Lung (tissue), 11 donors: ENCODE measurements at regions not wholly inside any gene's neighbourhood (a gene's known extent, or its start where the extent isn't known, plus 50 kb on each side); places are given as distances from the start of the nearest gene placed in this dataset.
"Not testable (repeated sequence)": the region's sequence is repeated elsewhere in the genome, so short reads cannot be mapped to it uniquely, and the experiment has no call there.

Experiments
- ATAC-seq: fragments of 200-7000 bp; cut with Tn5 transposase; one replicate; pipeline ENCODE4 v1.9.1; 2020; ENCODE audit warnings: moderate number of reproducible peaks; ENCODE audit not compliant: insufficient read depth, low FRiP score
- DNase-seq, 3 donors: peaks; one replicate each; pipeline ENCODE4 v3.0.0-alpha.2; 2013 to 2017
- H3K27ac ChIP-seq, 2 donors: one replicate each; pipeline ENCODE4 v1.5.1; 2013; ENCODE audit warnings: mild to moderate bottlenecking in 2 of 2, moderate library complexity in 2 of 2, control low read depth in 1 of 2, inconsistent platforms in 1 of 2, low read depth in 1 of 2, low read length in 1 of 2
- H3K27me3 ChIP-seq, 3 donors: one replicate each; pipeline ENCODE4 v1.5.1; 2013; ENCODE audit warnings: low read length in 2 of 3; ENCODE audit not compliant: control insufficient read depth in 3 of 3, insufficient read depth in 3 of 3
- H3K36me3 ChIP-seq, 4 donors: one replicate each; pipeline ENCODE4 v1.5.1; 2013; ENCODE audit warnings: low read length in 4 of 4, mild to moderate bottlenecking in 1 of 4, moderate library complexity in 1 of 4; ENCODE audit not compliant: control insufficient read depth in 4 of 4, insufficient read depth in 4 of 4
- H3K4me1 ChIP-seq, 5 donors: one replicate each; pipeline ENCODE4 v1.5.1; 2013; ENCODE audit warnings: low read length in 5 of 5, mild to moderate bottlenecking in 2 of 5, moderate library complexity in 1 of 5; ENCODE audit not compliant: control insufficient read depth in 5 of 5, insufficient read depth in 5 of 5
- H3K4me3 ChIP-seq: one replicate; pipeline ENCODE4 v1.5.1; 2013; ENCODE audit warnings: mild to moderate bottlenecking, control low read depth, moderate library complexity
- H3K9ac ChIP-seq, 2 donors: one replicate each; pipeline ENCODE4 v1.5.1; 2013; ENCODE audit warnings: low read length in 2 of 2, control low read depth in 1 of 2; ENCODE audit not compliant: insufficient read depth in 1 of 2
- H3K9me3 ChIP-seq, 4 donors: one replicate each; pipeline ENCODE4 v1.5.1; 2013; ENCODE audit warnings: low read length in 3 of 4, mild to moderate bottlenecking in 1 of 4, moderate library complexity in 1 of 4; ENCODE audit not compliant: control insufficient read depth in 4 of 4, insufficient read depth in 3 of 4
- CTCF ChIP-seq: IDR thresholded peaks from 2 replicates; pipeline ENCODE4 v1.5.1; 2012; ENCODE audit warnings: mild to moderate bottlenecking; ENCODE audit errors: control extremely low read depth, extremely low read depth
- WGBS, 2 donors: extraction: QIAGEN DNeasy Blood & Tissue Kit; methylation state at CpG; one replicate each; pipeline ENCODE4 v1.1.7; 2013; 5-methylcytosine and 5-hydroxymethylcytosine counted together
- donor health status: control.
- donor health status: control.
- donor health status: Bipolar disorder and iron deficiency.
- donor health status: healthy.
- donor health status: DM: yes; HTN: yes; CAD: no.

- ATAC-seq = no peak
- no peak overlapping the region for H3K27ac ChIP-seq
- H3K9me3 ChIP-seq = peaks cover 0 to 6% (median 0%) of the 10 kb centered on the region in 4 donors
- no peak for TF ChIP-seq CTCF
- no peaks in the 10 kb centered on the region for H3K4me1 ChIP-seq
- H3K4me3 ChIP-seq = no peak overlapping the region
- H3K9ac ChIP-seq = no peak overlapping the region
- DNase-seq = no peak
- WGBS, 2 donors = 79% methylated on average over 7 of the region's 7 CpGs
- H3K36me3 ChIP-seq = no peaks in the 10 kb centered on the region
- H3K27me3 ChIP-seq = no peaks in the 10 kb centered on the region
Observed at GRCh38 chr17:21774263-21774662, 81.9 kb downstream of the KCNJ18 start.

GRCh38 chr17:21775566-21775965, 83.2 kb downstream of the KCNJ18 start:
- H3K9me3 ChIP-seq, H3K4me3 ChIP-seq, H3K27me3 ChIP-seq, ATAC-seq, H3K9ac ChIP-seq, H3K36me3 ChIP-seq, H3K27ac ChIP-seq, H3K4me1 ChIP-seq, DNase-seq: not testable (repeated sequence)
- WGBS, 2 donors = 81% methylated on average over 6 to 8 of the region's 8 CpGs

- 80% methylated on average over 9 to 12 of the region's 12 CpGs for WGBS, 2 donors
- not testable (repeated sequence) for ATAC-seq, H3K27me3 ChIP-seq, H3K9ac ChIP-seq, H3K36me3 ChIP-seq, H3K4me3 ChIP-seq, H3K27ac ChIP-seq, DNase-seq, H3K9me3 ChIP-seq, H3K4me1 ChIP-seq
Observed at GRCh38 chr17:21776921-21777320, 84.6 kb downstream of the KCNJ18 start.

GRCh38 chr17:21778866-21779265, 86.5 kb downstream of the KCNJ18 start:
- WGBS, 2 donors = 73 to 79% methylated on average over 2 of the region's 2 CpGs
- not testable (repeated sequence) for H3K9me3 ChIP-seq, H3K4me3 ChIP-seq, H3K27ac ChIP-seq, H3K4me1 ChIP-seq, H3K36me3 ChIP-seq, H3K27me3 ChIP-seq, DNase-seq, ATAC-seq, H3K9ac ChIP-seq

- H3K9ac ChIP-seq, DNase-seq, H3K27me3 ChIP-seq, H3K4me1 ChIP-seq, ATAC-seq, H3K9me3 ChIP-seq, H3K27ac ChIP-seq, H3K36me3 ChIP-seq, H3K4me3 ChIP-seq: not testable (repeated sequence)
- 76 to 77% methylated on average over 3 to 7 of the region's 8 CpGs for WGBS, 2 donors
Observed at GRCh38 chr17:21780293-21780888, 88.1 kb downstream of the KCNJ18 start.

GRCh38 chr17:21780919-21781665, 88.8 kb downstream of the KCNJ18 start:
- H3K36me3 ChIP-seq, H3K27me3 ChIP-seq, ATAC-seq, DNase-seq, H3K4me3 ChIP-seq, H3K4me1 ChIP-seq, H3K9ac ChIP-seq, H3K27ac ChIP-seq, H3K9me3 ChIP-seq: not testable (repeated sequence)
- 59 to 66% methylated on average over 5 of the region's 5 CpGs for WGBS, 2 donors

- H3K9ac ChIP-seq, H3K27ac ChIP-seq, H3K9me3 ChIP-seq, H3K27me3 ChIP-seq, H3K4me3 ChIP-seq, H3K4me1 ChIP-seq, H3K36me3 ChIP-seq, DNase-seq, ATAC-seq: not testable (repeated sequence)
- whole genome bisulfite sequencing, 2 donors = 59 to 67% methylated on average over 9 of the region's 9 CpGs
Observed at GRCh38 chr17:21781666-21782024, 89.3 kb downstream of the KCNJ18 start.
